Caco-2 (cell line): ENCODE measurements at regions not wholly inside any gene's neighbourhood (a gene's known extent, or its start where the extent isn't known, plus 50 kb on each side); places are given as distances from the start of the nearest gene placed in this dataset.

Experiments used
- BruUV-seq: library from RNA; stranded (reverse); fragments of 400-500 nt; replicated peaks from 2 replicates; lab custom pipeline; 2021; lab: Mats Ljungman, UMichigan
- CTCF ChIA-PET: fragments of 300-600 bp; sonication (Branson Sonifier 250); formaldehyde crosslinking; loops from one replicate; lab custom pipeline; 2022; ENCODE audit warnings: antibody characterized with exemption; lab: Charles Lee
- POLR2A ChIA-PET: fragments of 300-600 bp; sonication (Branson Sonifier 250); formaldehyde crosslinking; loops from one replicate; lab custom pipeline; 2022; ENCODE audit warnings: antibody characterized with exemption; lab: Charles Lee
- DNase-seq, 2 experiments: peaks; one replicate each; pipeline versions ENCODE4 v3.0.0 to v3.0.0-alpha.2; 2020 to 2022
- H3K27me3 ChIP-seq: replicated peaks from 2 replicates; pipeline ENCODE4 v1.6.0; 2011; ENCODE audit warnings: low read length; ENCODE audit not compliant: control insufficient read depth, insufficient read depth
- H3K36me3 ChIP-seq: 2 replicates; pipeline ENCODE4 v1.5.1; 2011; ENCODE audit warnings: low read length; ENCODE audit not compliant: control insufficient read depth, insufficient read depth
- H3K4me1 ChIP-seq: fragments of 250-450 bp; sonication (Bioruptor Pico); 2 replicates; pipeline ENCODE4 v1.5.1; 2020; ENCODE audit warnings: mild to moderate bottlenecking
- H3K4me3 ChIP-seq: 2 replicates; pipeline ENCODE4 v1.5.1; 2011; ENCODE audit warnings: low read depth, mild to moderate bottlenecking, control low read depth, low read length
- H3K9me3 ChIP-seq: fragments of 250-450 bp; sonication (Bioruptor Pico); 2 replicates; pipeline ENCODE4 v1.5.1; 2020; ENCODE audit warnings: mild to moderate bottlenecking, moderate library complexity
- H3K27ac Mint-ChIP-seq: one replicate; pipeline ENCODE4 v1.8.0; 2022; ENCODE audit warnings: mixed read lengths; ENCODE audit not compliant: unreplicated experiment
- H3K27me3 Mint-ChIP-seq: one replicate; pipeline ENCODE4 v1.8.0; 2022; ENCODE audit warnings: mixed read lengths; ENCODE audit not compliant: insufficient read depth, unreplicated experiment
- H3K36me3 Mint-ChIP-seq: one replicate; pipeline ENCODE4 v1.8.0; 2022; ENCODE audit warnings: mild to moderate bottlenecking, mixed read lengths; ENCODE audit not compliant: insufficient read depth, unreplicated experiment
- H3K4me1 Mint-ChIP-seq: one replicate; pipeline ENCODE4 v1.8.0; 2022; ENCODE audit warnings: low read depth, mixed read lengths; ENCODE audit not compliant: unreplicated experiment
- H3K4me3 Mint-ChIP-seq: one replicate; pipeline ENCODE4 v1.8.0; 2022; ENCODE audit warnings: mild to moderate bottlenecking, moderate library complexity, mixed read lengths; ENCODE audit not compliant: unreplicated experiment
- H3K9me3 Mint-ChIP-seq: one replicate; pipeline ENCODE4 v1.8.0; 2022; ENCODE audit warnings: mixed read lengths; ENCODE audit not compliant: unreplicated experiment
- intact Hi-C: fragments of 100-400 bp; cut with micrococcal nuclease; formaldehyde crosslinking; loops from one replicate; pipeline ENCODE4 v1.10.0; 2022; ENCODE audit not compliant: unreplicated experiment
- TF ChIP-seq, protein P1 (sequence below), 2 experiments: fragments of 200-600 bp in 1 of 2; IDR thresholded peaks; 1 replicate in 1 of 2; 2 replicates in 1 of 2; pipeline versions ENCODE4 v1.5.1 to v1.8.0; 2011 to 2022; ENCODE audit warnings: antibody characterized with exemption in 1 of 2, control low read depth in 1 of 2, inconsistent platforms in 1 of 2, low read depth in 1 of 2, low read length in 1 of 2, mild to moderate bottlenecking in 1 of 2, moderate library complexity in 1 of 2; ENCODE audit not compliant: insufficient read depth in 1 of 2, severe bottlenecking in 1 of 2, unreplicated experiment in 1 of 2

DNA sequence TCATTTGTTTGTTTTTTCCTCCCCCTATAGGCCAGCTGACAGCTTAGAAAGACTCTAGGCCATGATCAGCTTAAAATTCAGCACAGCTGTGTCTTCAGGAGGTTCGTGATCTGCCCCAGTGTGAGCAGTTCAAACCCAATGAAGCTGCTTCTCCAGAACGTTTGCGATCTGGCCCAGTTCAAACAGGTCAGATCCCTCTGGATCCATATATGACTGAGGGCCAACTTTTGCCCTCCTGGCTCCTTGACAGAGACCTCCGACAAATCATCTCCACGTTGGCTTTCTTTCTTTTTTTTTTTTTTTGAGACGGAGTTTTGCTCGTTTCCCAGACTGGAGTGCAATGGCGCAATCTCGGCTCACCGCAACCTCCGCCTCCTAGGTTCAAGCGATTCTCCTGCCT is 50.2 kb upstream of the ATF7IP2 start:
- Mint-ChIP-seq H3K4me3 (no peak overlapping the region), H3K27me3 (no peaks in the 10 kb centered on the region), H3K9me3 (peaks cover 16% of the 10 kb centered on the region), H3K36me3 (peaks cover 16% of the 10 kb centered on the region), H3K27ac (no peak overlapping the region), H3K4me1 (no peaks in the 10 kb centered on the region)
- H3K27me3 ChIP-seq = no peaks in the 10 kb centered on the region
- no TSS peak for BruUV-seq
- H3K4me1 ChIP-seq = peaks cover 38% of the 10 kb centered on the region
- CTCF ChIA-PET = no interaction called here
- TF ChIP-seq, protein P1, sequence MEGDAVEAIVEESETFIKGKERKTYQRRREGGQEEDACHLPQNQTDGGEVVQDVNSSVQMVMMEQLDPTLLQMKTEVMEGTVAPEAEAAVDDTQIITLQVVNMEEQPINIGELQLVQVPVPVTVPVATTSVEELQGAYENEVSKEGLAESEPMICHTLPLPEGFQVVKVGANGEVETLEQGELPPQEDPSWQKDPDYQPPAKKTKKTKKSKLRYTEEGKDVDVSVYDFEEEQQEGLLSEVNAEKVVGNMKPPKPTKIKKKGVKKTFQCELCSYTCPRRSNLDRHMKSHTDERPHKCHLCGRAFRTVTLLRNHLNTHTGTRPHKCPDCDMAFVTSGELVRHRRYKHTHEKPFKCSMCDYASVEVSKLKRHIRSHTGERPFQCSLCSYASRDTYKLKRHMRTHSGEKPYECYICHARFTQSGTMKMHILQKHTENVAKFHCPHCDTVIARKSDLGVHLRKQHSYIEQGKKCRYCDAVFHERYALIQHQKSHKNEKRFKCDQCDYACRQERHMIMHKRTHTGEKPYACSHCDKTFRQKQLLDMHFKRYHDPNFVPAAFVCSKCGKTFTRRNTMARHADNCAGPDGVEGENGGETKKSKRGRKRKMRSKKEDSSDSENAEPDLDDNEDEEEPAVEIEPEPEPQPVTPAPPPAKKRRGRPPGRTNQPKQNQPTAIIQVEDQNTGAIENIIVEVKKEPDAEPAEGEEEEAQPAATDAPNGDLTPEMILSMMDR (IDR thresholded peaks at IDR 0.05; ENCODE audit: insufficient read depth in 1 of 2, low read depth in 1 of 2, low read length in 1 of 2, severe bottlenecking in 1 of 2, unreplicated experiment in 1 of 2) = no peak
- no peak overlapping the region for H3K4me3 ChIP-seq
- DNase-seq = no peak
- peaks cover 46% of the 10 kb centered on the region for H3K9me3 ChIP-seq
- intact Hi-C loops = no loop called here
- no peaks in the 10 kb centered on the region for H3K36me3 ChIP-seq
- POLR2A ChIA-PET = no interaction called here
